ENCODE measurements at regions not wholly inside any gene's neighbourhood (a gene's known extent, or its start where the extent isn't known, plus 50 kb on each side); places are given as distances from the start of the nearest gene placed in this dataset.

GRCh38 chr3:113141543-113141942 is 69.8 kb upstream of the BOC start:
- TF ChIP-seq, protein P1, sequence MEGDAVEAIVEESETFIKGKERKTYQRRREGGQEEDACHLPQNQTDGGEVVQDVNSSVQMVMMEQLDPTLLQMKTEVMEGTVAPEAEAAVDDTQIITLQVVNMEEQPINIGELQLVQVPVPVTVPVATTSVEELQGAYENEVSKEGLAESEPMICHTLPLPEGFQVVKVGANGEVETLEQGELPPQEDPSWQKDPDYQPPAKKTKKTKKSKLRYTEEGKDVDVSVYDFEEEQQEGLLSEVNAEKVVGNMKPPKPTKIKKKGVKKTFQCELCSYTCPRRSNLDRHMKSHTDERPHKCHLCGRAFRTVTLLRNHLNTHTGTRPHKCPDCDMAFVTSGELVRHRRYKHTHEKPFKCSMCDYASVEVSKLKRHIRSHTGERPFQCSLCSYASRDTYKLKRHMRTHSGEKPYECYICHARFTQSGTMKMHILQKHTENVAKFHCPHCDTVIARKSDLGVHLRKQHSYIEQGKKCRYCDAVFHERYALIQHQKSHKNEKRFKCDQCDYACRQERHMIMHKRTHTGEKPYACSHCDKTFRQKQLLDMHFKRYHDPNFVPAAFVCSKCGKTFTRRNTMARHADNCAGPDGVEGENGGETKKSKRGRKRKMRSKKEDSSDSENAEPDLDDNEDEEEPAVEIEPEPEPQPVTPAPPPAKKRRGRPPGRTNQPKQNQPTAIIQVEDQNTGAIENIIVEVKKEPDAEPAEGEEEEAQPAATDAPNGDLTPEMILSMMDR (IDR thresholded peaks at IDR 0.05): no peak
- TF ChIP-seq ZFX (IDR thresholded peaks at IDR 0.05; ENCODE audit: borderline replicate concordance): no peak
